GM23338 (cell line): ENCODE measurements at regions not wholly inside any gene's neighbourhood (a gene's known extent, or its start where the extent isn't known, plus 50 kb on each side); places are given as distances from the start of the nearest gene placed in this dataset.

Experiments used
- ATAC-seq: fragments of 200-7000 bp; cut with Tn5 transposase; 3 replicates; pipeline ENCODE4 v1.9.1; 2020
- DNase-seq: peaks from one replicate; pipeline ENCODE4 v3.0.0-alpha.2; 2015; ENCODE audit warnings: low spot score
- H2AFZ ChIP-seq: fragments of 200-600 bp; sonication (generic); 2 replicates; pipeline ENCODE4 v1.8.0; 2016; ENCODE audit warnings: antibody characterized with exemption, mild to moderate bottlenecking, moderate library complexity
- H3F3A ChIP-seq: fragments of 200-600 bp; sonication (generic); replicated peaks from 2 replicates; pipeline ENCODE4 v1.8.0; 2017; ENCODE audit warnings: antibody characterized with exemption, mixed run types, low read depth
- H3K27ac ChIP-seq: fragments of 200-600 bp; sonication (generic); 2 replicates; pipeline ENCODE4 v1.6.1; 2016; ENCODE audit warnings: low read depth
- H3K27me3 ChIP-seq: fragments of 200-600 bp; sonication (generic); 2 replicates; pipeline ENCODE4 v1.8.0; 2016; ENCODE audit warnings: mild to moderate bottlenecking, mixed run types, moderate library complexity; ENCODE audit not compliant: insufficient read depth
- H3K36me3 ChIP-seq: fragments of 200-600 bp; sonication (generic); 2 replicates; pipeline ENCODE4 v1.8.0; 2016; ENCODE audit warnings: mild to moderate bottlenecking; ENCODE audit not compliant: insufficient read depth
- H3K4me1 ChIP-seq: fragments of 200-600 bp; sonication (generic); 2 replicates; pipeline ENCODE4 v1.8.0; 2016; ENCODE audit warnings: mild to moderate bottlenecking, moderate library complexity; ENCODE audit not compliant: insufficient read depth
- H3K4me2 ChIP-seq: fragments of 200-600 bp; sonication (generic); 2 replicates; pipeline ENCODE4 v1.7.1; 2017; ENCODE audit warnings: mixed run types
- H3K4me3 ChIP-seq: fragments of 200-600 bp; sonication (generic); 2 replicates; pipeline ENCODE4 v1.6.1; 2016; ENCODE audit warnings: mixed run types
- H3K79me2 ChIP-seq: fragments of 200-600 bp; sonication (generic); replicated peaks from 2 replicates; pipeline ENCODE4 v1.8.0; 2017; ENCODE audit warnings: mild to moderate bottlenecking; ENCODE audit not compliant: insufficient read depth
- H3K9me2 ChIP-seq: fragments of 200-600 bp; sonication (generic); 2 replicates; pipeline ENCODE4 v1.8.0; 2017; ENCODE audit not compliant: insufficient read depth
- H4K20me1 ChIP-seq: fragments of 200-600 bp; sonication (generic); replicated peaks from 2 replicates; pipeline ENCODE4 v1.8.0; 2017; ENCODE audit warnings: mild to moderate bottlenecking; ENCODE audit not compliant: insufficient read depth
- H3K27ac Mint-ChIP-seq: 2 replicates; pipeline ENCODE4 v1.8.0; 2020; ENCODE audit warnings: inconsistent platforms, mild to moderate bottlenecking, moderate library complexity, mixed read lengths
- H3K27me3 Mint-ChIP-seq: 3 replicates; pipeline ENCODE4 v1.8.0; 2022; ENCODE audit warnings: low read depth, mild to moderate bottlenecking, moderate library complexity, mixed read lengths, inconsistent platforms; ENCODE audit not compliant: insufficient read depth, poor library complexity
- H3K36me3 Mint-ChIP-seq: 3 replicates; pipeline ENCODE4 v1.8.0; 2021; ENCODE audit warnings: low read depth, mild to moderate bottlenecking, inconsistent platforms, moderate library complexity, mixed read lengths
- H3K4me1 Mint-ChIP-seq: 3 replicates; pipeline ENCODE4 v1.8.0; 2020; ENCODE audit warnings: mild to moderate bottlenecking, inconsistent platforms, mixed read lengths
- H3K4me3 Mint-ChIP-seq: 3 replicates; pipeline ENCODE4 v1.8.0; 2021; ENCODE audit warnings: moderate library complexity, mild to moderate bottlenecking, inconsistent platforms, mixed read lengths
- H3K9me3 Mint-ChIP-seq: 3 replicates; pipeline ENCODE4 v1.8.0; 2020; ENCODE audit warnings: moderate library complexity, mild to moderate bottlenecking, inconsistent platforms, mixed read lengths
- CREB1 ChIP-seq: fragments of 250-450 bp; sonication (Bioruptor Pico); IDR thresholded peaks from 2 replicates; pipeline ENCODE4 v1.5.0; 2020; ENCODE audit warnings: low read depth, mild to moderate bottlenecking, moderate library complexity
- EZH2 ChIP-seq: fragments of 200-600 bp; sonication (generic); IDR thresholded peaks from one replicate; pipeline ENCODE4 v1.8.0; 2017; ENCODE audit warnings: antibody characterized with exemption, mild to moderate bottlenecking, low read depth; ENCODE audit not compliant: unreplicated experiment
- EZH2phosphoT487 ChIP-seq: fragments of 200-600 bp; sonication (generic); IDR thresholded peaks from one replicate; pipeline ENCODE4 v1.8.1; 2018; ENCODE audit warnings: antibody characterized with exemption; ENCODE audit not compliant: unreplicated experiment
- JUNB ChIP-seq: IDR thresholded peaks from one replicate; pipeline ENCODE4 v1.6.1; 2016; ENCODE audit warnings: antibody characterized with exemption; ENCODE audit not compliant: unreplicated experiment
- NANOG ChIP-seq: IDR thresholded peaks from 2 replicates; pipeline ENCODE4 v1.6.1; 2016; ENCODE audit warnings: antibody characterized with exemption, borderline replicate concordance
- POLR2AphosphoS5 ChIP-seq: IDR thresholded peaks from 2 replicates; pipeline ENCODE4 v1.6.1; 2016; ENCODE audit warnings: antibody characterized with exemption, low read depth
- STAT1 ChIP-seq: IDR thresholded peaks from one replicate; pipeline ENCODE4 v1.6.1; 2016; ENCODE audit warnings: antibody characterized with exemption; ENCODE audit not compliant: unreplicated experiment
- TF ChIP-seq, protein P1 (sequence below), 2 experiments: fragments of 200-600 bp in 1 of 2; sonication (generic) in 1 of 2; conservative IDR thresholded peaks; 2 replicates each; pipeline versions ENCODE4 v1.5.1 to v1.6.1; 2016 to 2017; ENCODE audit warnings: antibody characterized with exemption in 2 of 2, low read depth in 2 of 2, mild to moderate bottlenecking in 2 of 2, moderate library complexity in 1 of 2
- TF ChIP-seq, protein P2 (sequence below): IDR thresholded peaks from one replicate; pipeline ENCODE4 v1.6.1; 2018; ENCODE audit warnings: antibody characterized with exemption; ENCODE audit not compliant: unreplicated experiment

DNA sequence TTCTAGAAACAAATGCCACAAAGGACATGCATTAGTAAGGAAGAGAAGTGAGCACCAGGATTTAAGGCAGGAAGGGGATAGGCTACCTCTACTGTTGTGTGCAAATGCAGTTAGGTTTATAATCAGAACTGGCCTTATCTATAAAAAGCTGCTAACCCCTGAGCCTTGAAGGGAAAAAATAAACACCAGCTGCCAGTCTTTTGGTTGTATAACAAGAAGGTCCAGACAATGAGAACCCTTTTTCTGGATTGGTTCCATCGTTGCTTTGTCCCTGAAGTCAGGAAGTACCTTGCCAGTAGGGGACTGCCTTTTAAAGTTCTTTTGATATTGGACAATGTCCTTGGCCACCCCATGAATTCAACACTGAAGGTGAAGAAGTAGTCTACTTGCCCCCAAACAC lies 126.7 kb upstream of the OTUD4 start:
- Mint-ChIP-seq H3K4me3 (no peak overlapping the region), H3K27ac (no peak overlapping the region), H3K9me3 (no peaks in the 10 kb centered on the region), H3K36me3 (no peaks in the 10 kb centered on the region), H3K4me1 (no peaks in the 10 kb centered on the region), H3K27me3 (no peaks in the 10 kb centered on the region)
- no peaks in the 10 kb centered on the region for H3K79me2 ChIP-seq
- no peaks in the 10 kb centered on the region for H3K36me3 ChIP-seq
- no peaks in the 10 kb centered on the region for H3K27me3 ChIP-seq
- ATAC-seq (no peak), DNase-seq (no peak)
- H3K4me3 ChIP-seq, result no peak overlapping the region
- no peak overlapping the region for H3K4me2 ChIP-seq
- no peaks in the 10 kb centered on the region for H3K4me1 ChIP-seq
- no peaks in the 10 kb centered on the region for H3F3A ChIP-seq
- TF ChIP-seq JUNB (no peak), EZH2phosphoT487 (no peak)
- TF ChIP-seq, protein P1, sequence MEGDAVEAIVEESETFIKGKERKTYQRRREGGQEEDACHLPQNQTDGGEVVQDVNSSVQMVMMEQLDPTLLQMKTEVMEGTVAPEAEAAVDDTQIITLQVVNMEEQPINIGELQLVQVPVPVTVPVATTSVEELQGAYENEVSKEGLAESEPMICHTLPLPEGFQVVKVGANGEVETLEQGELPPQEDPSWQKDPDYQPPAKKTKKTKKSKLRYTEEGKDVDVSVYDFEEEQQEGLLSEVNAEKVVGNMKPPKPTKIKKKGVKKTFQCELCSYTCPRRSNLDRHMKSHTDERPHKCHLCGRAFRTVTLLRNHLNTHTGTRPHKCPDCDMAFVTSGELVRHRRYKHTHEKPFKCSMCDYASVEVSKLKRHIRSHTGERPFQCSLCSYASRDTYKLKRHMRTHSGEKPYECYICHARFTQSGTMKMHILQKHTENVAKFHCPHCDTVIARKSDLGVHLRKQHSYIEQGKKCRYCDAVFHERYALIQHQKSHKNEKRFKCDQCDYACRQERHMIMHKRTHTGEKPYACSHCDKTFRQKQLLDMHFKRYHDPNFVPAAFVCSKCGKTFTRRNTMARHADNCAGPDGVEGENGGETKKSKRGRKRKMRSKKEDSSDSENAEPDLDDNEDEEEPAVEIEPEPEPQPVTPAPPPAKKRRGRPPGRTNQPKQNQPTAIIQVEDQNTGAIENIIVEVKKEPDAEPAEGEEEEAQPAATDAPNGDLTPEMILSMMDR (conservative IDR thresholded peaks at IDR 0.05; ENCODE audit: low read depth in 2 of 2), result no peak
- no peaks in the 10 kb centered on the region for H4K20me1 ChIP-seq
- no peak overlapping the region for H3K27ac ChIP-seq
- 0 out of 2 replicates have a peak, but pooled peaks cover 2% of the 10 kb centered on the region for H3K9me2 ChIP-seq
- H2AFZ ChIP-seq, result no peak overlapping the region

DNA sequence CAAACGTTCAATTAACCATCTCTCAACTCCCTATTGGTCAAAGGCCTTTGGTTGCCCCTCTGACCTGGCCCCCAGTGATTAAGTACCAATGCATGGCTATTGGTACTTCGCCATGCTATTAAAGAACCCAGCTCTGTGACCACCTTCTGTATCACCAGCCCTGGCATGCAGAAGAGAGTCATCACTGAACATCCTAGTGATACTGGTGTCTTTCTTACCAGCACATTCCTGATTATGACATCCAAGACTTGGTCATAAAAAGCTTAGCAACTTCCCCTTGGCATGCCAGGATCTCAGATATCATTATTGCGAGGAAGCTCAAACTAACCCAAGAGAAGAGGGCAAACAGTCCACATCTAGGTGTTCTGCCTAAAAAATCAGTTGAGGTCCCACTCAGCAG lies 122.3 kb upstream of the OTUD4 start:
- Histone ChIP-seq H3K79me2 (no peaks in the 10 kb centered on the region), H3K36me3 (no peaks in the 10 kb centered on the region), H3K4me2 (no peak overlapping the region), H3K4me1 (no peaks in the 10 kb centered on the region), H2AFZ (no peak overlapping the region), H4K20me1 (no peaks in the 10 kb centered on the region), H3K27me3 (no peaks in the 10 kb centered on the region), H3K9me2 (0 out of 2 replicates have a peak, but pooled peaks cover 17% of the 10 kb centered on the region), H3K4me3 (no peak overlapping the region), H3F3A (no peaks in the 10 kb centered on the region), H3K27ac (no peak overlapping the region)
- no peak for TF ChIP-seq JUNB
- TF ChIP-seq NANOG, result no peak
- Mint-ChIP-seq H3K27me3 (no peaks in the 10 kb centered on the region), H3K27ac (no peak overlapping the region), H3K4me1 (no peaks in the 10 kb centered on the region), H3K9me3 (no peaks in the 10 kb centered on the region), H3K4me3 (no peak overlapping the region), H3K36me3 (no peaks in the 10 kb centered on the region)
- no peak for ATAC-seq
- DNase-seq, result no peak

DNA sequence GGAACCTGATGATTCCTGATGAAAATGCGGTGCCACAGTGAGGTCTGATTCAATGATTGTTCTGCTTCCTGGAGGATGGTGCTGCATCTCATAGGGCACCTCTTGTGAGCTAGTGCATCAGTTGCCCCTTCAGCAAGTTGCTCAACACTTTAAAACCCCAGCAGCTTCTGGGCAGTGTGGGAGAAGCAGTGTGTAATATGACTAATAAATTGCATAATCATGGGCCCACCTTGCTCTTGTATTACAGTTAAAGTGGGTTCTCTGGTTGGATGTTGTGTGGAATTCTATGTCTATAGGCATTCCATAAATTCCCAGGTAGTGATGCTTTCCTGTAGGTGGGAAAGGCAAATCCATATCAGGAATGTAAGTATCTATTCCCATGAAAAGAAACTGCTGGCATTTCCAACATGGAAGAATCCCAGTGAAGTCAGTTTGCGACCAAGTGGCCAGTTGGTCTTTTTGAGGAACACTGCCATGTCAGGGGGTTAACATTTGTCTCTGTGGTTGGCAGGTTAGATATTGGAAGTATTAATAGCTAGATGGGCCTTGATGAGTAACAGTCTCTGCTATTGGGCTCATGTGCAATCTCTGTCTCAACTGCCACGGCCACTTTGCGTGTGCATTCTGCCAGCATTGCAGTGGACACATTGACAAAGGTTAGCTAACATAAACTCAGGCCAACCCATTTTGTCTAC lies 121.1 kb upstream of the OTUD4 start:
- H3K4me1 ChIP-seq, result no peaks in the 10 kb centered on the region
- H4K20me1 ChIP-seq, result no peaks in the 10 kb centered on the region
- ATAC-seq (no peak), DNase-seq (no peak)
- H3K27ac Mint-ChIP-seq, result no peak overlapping the region
- no peaks in the 10 kb centered on the region for H3K9me3 Mint-ChIP-seq
- H3K4me1 Mint-ChIP-seq, result no peaks in the 10 kb centered on the region
- H3K27me3 Mint-ChIP-seq, result no peaks in the 10 kb centered on the region
- no peaks in the 10 kb centered on the region for H3K36me3 Mint-ChIP-seq
- no peaks in the 10 kb centered on the region for H3K27me3 ChIP-seq
- no peak overlapping the region for H3K4me3 ChIP-seq
- no peaks in the 10 kb centered on the region for H3F3A ChIP-seq
- no peak overlapping the region for H3K4me2 ChIP-seq
- no peak overlapping the region for H2AFZ ChIP-seq
- 0 out of 2 replicates have a peak, but pooled peaks cover 17% of the 10 kb centered on the region for H3K9me2 ChIP-seq
- H3K27ac ChIP-seq, result no peak overlapping the region
- H3K36me3 ChIP-seq, result no peaks in the 10 kb centered on the region
- no peaks in the 10 kb centered on the region for H3K79me2 ChIP-seq
- no peak overlapping the region for H3K4me3 Mint-ChIP-seq
- TF ChIP-seq POLR2AphosphoS5 (no peak), CREB1 (CRISPR knock-in tag) (no peak), EZH2phosphoT487 (no peak), EZH2 (no peak), STAT1 (no peak)
- TF ChIP-seq, protein P1 (conservative IDR thresholded peaks at IDR 0.05; ENCODE audit: low read depth in 2 of 2), result no peak
- TF ChIP-seq, protein P2, sequence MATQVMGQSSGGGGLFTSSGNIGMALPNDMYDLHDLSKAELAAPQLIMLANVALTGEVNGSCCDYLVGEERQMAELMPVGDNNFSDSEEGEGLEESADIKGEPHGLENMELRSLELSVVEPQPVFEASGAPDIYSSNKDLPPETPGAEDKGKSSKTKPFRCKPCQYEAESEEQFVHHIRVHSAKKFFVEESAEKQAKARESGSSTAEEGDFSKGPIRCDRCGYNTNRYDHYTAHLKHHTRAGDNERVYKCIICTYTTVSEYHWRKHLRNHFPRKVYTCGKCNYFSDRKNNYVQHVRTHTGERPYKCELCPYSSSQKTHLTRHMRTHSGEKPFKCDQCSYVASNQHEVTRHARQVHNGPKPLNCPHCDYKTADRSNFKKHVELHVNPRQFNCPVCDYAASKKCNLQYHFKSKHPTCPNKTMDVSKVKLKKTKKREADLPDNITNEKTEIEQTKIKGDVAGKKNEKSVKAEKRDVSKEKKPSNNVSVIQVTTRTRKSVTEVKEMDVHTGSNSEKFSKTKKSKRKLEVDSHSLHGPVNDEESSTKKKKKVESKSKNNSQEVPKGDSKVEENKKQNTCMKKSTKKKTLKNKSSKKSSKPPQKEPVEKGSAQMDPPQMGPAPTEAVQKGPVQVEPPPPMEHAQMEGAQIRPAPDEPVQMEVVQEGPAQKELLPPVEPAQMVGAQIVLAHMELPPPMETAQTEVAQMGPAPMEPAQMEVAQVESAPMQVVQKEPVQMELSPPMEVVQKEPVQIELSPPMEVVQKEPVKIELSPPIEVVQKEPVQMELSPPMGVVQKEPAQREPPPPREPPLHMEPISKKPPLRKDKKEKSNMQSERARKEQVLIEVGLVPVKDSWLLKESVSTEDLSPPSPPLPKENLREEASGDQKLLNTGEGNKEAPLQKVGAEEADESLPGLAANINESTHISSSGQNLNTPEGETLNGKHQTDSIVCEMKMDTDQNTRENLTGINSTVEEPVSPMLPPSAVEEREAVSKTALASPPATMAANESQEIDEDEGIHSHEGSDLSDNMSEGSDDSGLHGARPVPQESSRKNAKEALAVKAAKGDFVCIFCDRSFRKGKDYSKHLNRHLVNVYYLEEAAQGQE, result no peak
